Tibial artery (tissue), 4 donors: ENCODE measurements at regions not wholly inside any gene's neighbourhood (a gene's known extent, or its start where the extent isn't known, plus 50 kb on each side); places are given as distances from the start of the nearest gene placed in this dataset.

ENCODE experiments used
- DNase-seq, 2 donors: peaks; one replicate each; pipeline ENCODE4 v3.0.0-alpha.2; 2019
- H3K27ac ChIP-seq, 2 donors: fragments of 200-600 bp; sonication (generic) in 1 of 2; 1 replicate in 1 of 2; 2 replicates in 1 of 2; pipeline ENCODE4 v1.5.1; 2018 to 2019; ENCODE audit warnings: mild to moderate bottlenecking in 1 of 2
- H3K27me3 ChIP-seq, 2 donors: fragments of 200-600 bp; sonication (generic) in 1 of 2; one replicate each; pipeline versions ENCODE4 v1.5.1 to v1.6.0; 2016 to 2019
- H3K36me3 ChIP-seq, 3 donors: fragments of 200-600 bp; sonication (generic) in 2 of 3; one replicate each; pipeline ENCODE4 v1.5.1; 2016 to 2019; ENCODE audit warnings: mild to moderate bottlenecking in 2 of 3
- H3K4me1 ChIP-seq, 4 donors: fragments of 200-600 bp; sonication (generic) in 2 of 4; 1 replicate in 3 of 4; 2 replicates in 1 of 4; pipeline ENCODE4 v1.5.1; 2016 to 2019
- H3K4me3 ChIP-seq, 2 donors: fragments of 200-600 bp; sonication (generic) in 1 of 2; 1 replicate in 1 of 2; 2 replicates in 1 of 2; pipeline ENCODE4 v1.5.1; 2018 to 2019; ENCODE audit warnings: mild to moderate bottlenecking in 2 of 2
- H3K9me3 ChIP-seq, 3 donors: fragments of 200-600 bp; sonication (generic) in 1 of 3; one replicate each; pipeline ENCODE4 v1.5.1; 2016 to 2019
- intact Hi-C: fragments of 100-400 bp; cut with DNase I; formaldehyde crosslinking; loops from one replicate; pipeline ENCODE4 v1.15.0; 2023; ENCODE audit warnings: low total_unique reads
- TF ChIP-seq, protein P1 (sequence below), 2 experiments: fragments of 200-600 bp in 1 of 2; fragments of 450-650 bp in 1 of 2; IDR thresholded peaks; one replicate each; pipeline ENCODE4 v1.5.1; 2017 to 2019; ENCODE audit warnings: antibody characterized with exemption in 2 of 2, mild to moderate bottlenecking in 1 of 2, moderate library complexity in 1 of 2

DNA sequence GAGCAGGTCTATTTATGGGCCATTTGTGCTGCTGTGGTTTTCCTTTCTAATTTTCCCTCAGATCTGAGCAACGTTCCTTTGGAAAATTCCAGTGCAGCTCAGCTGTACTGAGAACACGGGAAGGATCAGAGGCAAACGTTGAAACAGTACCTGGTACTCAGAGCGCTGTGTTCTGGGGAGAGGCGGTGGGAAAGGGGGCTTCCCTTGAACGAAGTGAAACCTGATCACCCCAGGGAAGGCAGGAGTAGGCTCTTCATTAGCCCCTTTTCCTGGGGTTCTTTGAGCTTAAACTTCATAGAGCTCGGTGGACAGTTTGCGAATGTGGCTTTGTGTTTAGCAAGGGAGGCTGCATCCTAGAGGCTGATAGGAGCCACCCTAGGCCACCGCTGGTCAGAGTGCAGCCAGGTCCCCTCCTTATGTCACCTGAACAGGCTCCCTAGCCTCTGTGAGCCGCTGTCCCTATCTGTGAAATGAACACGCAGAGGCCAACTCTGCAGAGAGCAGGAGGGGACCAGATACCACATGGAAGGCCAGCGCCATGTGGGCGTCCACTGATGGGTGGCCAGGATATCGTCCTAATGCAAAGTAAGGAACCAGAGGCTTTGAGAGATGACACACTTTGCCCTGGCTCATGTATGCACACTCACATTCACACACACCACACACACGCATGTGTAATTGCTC lies 1464.8 kb downstream of the BRD1 start:
- Histone ChIP-seq H3K9me3 (no peaks in the 10 kb centered on the region), H3K4me3 (no peak overlapping the region), H3K4me1 (no peaks in the 10 kb centered on the region), H3K27me3 (peaks cover 0 to 11% of the 10 kb centered on the region in 2 donors), H3K27ac (no peak overlapping the region), H3K36me3 (no peaks in the 10 kb centered on the region)
- intact Hi-C loops = no loop called here
- DNase-seq = peak in 1 of 2 donors; percentile 39
- TF ChIP-seq, protein P1, sequence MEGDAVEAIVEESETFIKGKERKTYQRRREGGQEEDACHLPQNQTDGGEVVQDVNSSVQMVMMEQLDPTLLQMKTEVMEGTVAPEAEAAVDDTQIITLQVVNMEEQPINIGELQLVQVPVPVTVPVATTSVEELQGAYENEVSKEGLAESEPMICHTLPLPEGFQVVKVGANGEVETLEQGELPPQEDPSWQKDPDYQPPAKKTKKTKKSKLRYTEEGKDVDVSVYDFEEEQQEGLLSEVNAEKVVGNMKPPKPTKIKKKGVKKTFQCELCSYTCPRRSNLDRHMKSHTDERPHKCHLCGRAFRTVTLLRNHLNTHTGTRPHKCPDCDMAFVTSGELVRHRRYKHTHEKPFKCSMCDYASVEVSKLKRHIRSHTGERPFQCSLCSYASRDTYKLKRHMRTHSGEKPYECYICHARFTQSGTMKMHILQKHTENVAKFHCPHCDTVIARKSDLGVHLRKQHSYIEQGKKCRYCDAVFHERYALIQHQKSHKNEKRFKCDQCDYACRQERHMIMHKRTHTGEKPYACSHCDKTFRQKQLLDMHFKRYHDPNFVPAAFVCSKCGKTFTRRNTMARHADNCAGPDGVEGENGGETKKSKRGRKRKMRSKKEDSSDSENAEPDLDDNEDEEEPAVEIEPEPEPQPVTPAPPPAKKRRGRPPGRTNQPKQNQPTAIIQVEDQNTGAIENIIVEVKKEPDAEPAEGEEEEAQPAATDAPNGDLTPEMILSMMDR (IDR thresholded peaks at IDR 0.05) = no peak

DNA sequence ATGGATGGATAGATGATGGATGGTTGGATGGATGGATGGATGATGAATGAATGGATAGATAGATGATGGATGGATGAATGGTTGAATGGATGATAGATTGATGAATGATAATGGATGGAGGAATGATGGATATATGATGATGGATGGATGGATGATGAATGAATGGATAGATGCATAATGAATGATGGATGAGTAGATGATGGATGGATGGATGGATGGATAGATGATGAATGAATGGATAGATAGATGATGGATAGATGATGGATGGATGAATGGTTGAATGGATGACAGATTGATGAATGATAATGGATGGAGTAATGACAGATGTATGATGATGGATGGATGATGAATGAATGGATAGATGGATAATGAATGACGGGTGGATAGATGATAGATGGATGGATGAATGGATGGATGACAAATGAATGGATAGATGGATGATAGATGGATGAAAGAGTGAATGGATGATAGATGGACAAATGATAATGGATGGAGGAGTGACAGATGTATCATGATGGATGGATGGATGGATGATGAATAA lies 1466.5 kb downstream of the BRD1 start:
- DNase-seq = no peak
- no peaks in the 10 kb centered on the region for H3K36me3 ChIP-seq
- H3K9me3 ChIP-seq = no peaks in the 10 kb centered on the region
- TF ChIP-seq, protein P1 (IDR thresholded peaks at IDR 0.05) = no peak
- peaks cover 0 to 19% of the 10 kb centered on the region in 2 donors for H3K27me3 ChIP-seq
- intact Hi-C loops = no loop called here
- no peak overlapping the region for H3K27ac ChIP-seq
- no peak overlapping the region for H3K4me3 ChIP-seq
- no peaks in the 10 kb centered on the region for H3K4me1 ChIP-seq

DNA sequence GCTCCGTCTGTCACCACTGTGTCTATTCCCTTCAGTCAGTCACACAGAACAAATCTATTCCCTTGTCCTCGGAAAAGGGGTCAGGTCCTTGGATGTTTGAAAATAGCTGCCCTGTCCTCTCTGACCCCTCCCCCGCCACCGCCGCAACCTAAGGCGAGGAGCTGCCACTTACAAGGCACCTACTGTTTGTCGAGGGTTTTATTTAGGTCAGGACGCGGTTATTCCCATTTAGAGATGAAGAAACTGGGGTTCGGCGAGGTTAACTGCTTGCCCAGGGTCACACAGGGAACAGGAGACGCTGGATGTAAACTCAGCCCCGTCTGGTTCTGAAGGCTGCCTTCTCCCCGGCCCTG lies 1468.1 kb downstream of the BRD1 start:
- TF ChIP-seq, protein P1 (IDR thresholded peaks at IDR 0.05) = no peak
- H3K27me3 ChIP-seq = peaks cover 0 to 19% of the 10 kb centered on the region in 2 donors
- intact Hi-C loops = no loop called here

DNA sequence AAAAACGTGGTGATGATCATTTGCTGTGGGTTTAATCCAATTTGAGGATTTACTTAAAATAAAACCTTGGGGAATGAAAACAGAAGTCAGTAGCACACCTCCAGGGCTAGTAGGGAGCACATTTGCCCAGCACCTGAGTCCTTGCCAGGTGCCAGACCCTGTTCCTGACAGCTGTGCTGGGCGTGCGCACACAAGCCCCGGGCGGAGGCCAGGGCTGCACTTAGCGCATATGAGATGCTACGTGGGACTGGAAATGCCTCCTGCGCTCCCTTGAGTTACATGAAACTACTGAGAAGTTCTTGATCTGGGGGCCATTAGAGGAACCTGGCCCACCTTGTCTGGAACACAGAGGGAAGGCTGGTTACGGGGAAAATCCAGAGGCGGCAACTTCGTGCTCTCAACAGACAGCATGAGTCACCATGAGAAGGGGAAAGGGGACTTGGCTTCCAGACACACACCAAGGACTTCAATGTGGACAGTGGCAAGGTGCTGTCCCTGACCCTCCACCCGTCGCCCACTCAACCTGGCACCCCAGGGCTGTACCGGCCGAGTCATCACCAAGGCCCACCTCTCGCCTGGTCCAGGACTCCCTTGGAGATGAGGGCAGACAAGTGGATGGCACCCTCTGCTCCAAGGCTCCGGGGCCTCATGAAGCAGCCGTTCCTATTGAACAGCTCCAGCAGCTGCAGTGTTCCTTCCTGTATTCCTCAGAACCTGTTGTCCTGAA lies 1468.6 kb downstream of the BRD1 start:
- Histone ChIP-seq H3K4me3 (no peak overlapping the region), H3K9me3 (no peaks in the 10 kb centered on the region), H3K36me3 (no peaks in the 10 kb centered on the region), H3K27me3 (peaks cover 0 to 19% of the 10 kb centered on the region in 2 donors), H3K27ac (no peak overlapping the region), H3K4me1 (no peaks in the 10 kb centered on the region)
- intact Hi-C loops = no loop called here
- DNase-seq = no peak
- TF ChIP-seq, protein P1 (IDR thresholded peaks at IDR 0.05) = no peak

More for the DNA sequence above, 1468.1 kb downstream of the BRD1 start:
- Histone ChIP-seq H3K36me3 (no peaks in the 10 kb centered on the region), H3K27ac (no peak overlapping the region), H3K4me1 (no peaks in the 10 kb centered on the region), H3K4me3 (no peak overlapping the region), H3K9me3 (no peaks in the 10 kb centered on the region)
- DNase-seq = no peak

DNA sequence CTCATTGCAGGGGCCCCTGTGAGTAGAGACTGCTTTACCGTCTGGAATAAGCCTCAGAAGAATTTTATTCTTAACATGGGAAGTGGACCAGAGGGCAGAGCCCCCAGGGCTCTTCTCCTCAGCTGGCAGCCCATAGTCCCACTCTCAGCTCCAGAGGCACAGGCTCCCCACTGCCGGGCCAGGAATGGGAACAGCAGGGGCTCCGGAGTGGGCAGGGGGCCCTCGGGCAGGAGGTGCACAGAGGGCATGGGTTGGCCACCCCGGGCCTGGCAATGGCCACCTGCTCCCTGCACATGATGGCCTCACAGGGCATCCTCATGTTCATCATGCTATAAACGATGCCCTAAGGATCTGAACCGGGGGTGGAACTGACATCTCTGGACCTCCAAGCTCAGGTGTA lies 1469.7 kb downstream of the BRD1 start:
- Histone ChIP-seq H3K36me3 (no peaks in the 10 kb centered on the region), H3K27ac (no peak overlapping the region), H3K4me3 (no peak overlapping the region), H3K9me3 (no peaks in the 10 kb centered on the region), H3K4me1 (no peaks in the 10 kb centered on the region), H3K27me3 (peaks cover 0 to 19% of the 10 kb centered on the region in 2 donors)
- DNase-seq = no peak
- intact Hi-C loops = no loop called here
- TF ChIP-seq, protein P1 (IDR thresholded peaks at IDR 0.05) = no peak
